ENCODE measurements at regions not wholly inside any gene's neighbourhood (a gene's known extent, or its start where the extent isn't known, plus 50 kb on each side); places are given as distances from the start of the nearest gene placed in this dataset.

DNA sequence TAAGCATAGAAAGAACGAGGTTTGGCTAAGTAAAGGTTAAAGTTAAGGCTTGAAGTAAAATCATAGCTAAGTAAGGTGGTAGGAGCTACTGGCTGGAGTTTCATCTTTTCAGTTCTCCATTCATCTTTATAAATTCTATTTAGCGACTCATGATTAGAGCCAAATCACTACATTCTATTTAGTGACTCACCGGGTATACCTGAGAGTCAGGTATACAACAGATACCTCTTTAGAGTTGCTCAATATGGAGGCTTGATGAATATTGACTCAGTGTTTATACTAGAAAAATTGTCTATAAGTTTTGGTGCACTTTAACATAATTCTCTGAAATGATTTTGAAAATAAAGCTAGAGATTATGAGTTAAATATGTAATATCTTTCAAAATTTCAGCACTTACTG lies 328.8 kb upstream of the GRM7 start:
- Histone ChIP-seq H3K27ac (ENCODE audit: insufficient read depth, low read length, poor library complexity, severe bottlenecking) (no peak overlapping the region), H3K27me3 (ENCODE audit: control insufficient read depth, insufficient read depth, low read length) (no peaks in the 10 kb centered on the region), H3K36me3 (ENCODE audit: control insufficient read depth, insufficient read depth, low read length) (no peaks in the 10 kb centered on the region), H3K9me3 (ENCODE audit: control insufficient read depth in 2 of 2, low read length in 2 of 2) (peaks cover 0 to 2% of the 10 kb centered on the region in 2 experiments), H3K4me1 (ENCODE audit: control insufficient read depth, insufficient read depth, low read length, poor library complexity, severe bottlenecking) (no peaks in the 10 kb centered on the region), H3K4me3 (ENCODE audit: low read depth, low read length) (no peak overlapping the region)
- H3K9me3 Mint-ChIP-seq: peaks cover 0 to 26% (median 4%) of the 10 kb centered on the region in 7 donors
- DNase-seq: no peak
- no peak overlapping the region for H3K27ac Mint-ChIP-seq
- H3K4me3 Mint-ChIP-seq: no peak overlapping the region
- H3K4me1 Mint-ChIP-seq: no peaks in the 10 kb centered on the region
- H3K36me3 Mint-ChIP-seq: no peaks in the 10 kb centered on the region
- no peak for ATAC-seq (ENCODE audit: low read depth in 2 of 2)
- no peaks in the 10 kb centered on the region for H3K27me3 Mint-ChIP-seq

DNA sequence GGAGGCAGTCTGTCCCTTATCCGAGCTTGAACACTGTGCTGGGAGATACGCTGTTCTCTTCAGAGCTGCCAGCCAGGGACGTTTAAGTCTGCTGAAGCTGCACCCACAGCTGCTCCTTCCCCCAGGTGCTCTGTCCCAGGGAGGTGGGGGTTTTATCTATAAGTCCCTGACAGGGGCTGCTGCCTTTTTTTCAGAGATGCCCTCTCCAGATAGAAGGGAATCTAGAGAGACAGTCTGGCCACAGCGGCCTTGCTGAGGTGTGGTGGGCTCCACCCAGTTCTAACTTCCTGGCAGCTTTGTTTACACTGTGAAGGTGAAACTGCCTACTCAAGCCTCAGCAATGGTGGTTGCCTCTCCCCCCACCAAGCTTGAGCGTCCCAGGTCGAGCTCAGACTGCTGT lies 319.9 kb upstream of the GRM7 start:
- Histone ChIP-seq H3K36me3 (ENCODE audit: control insufficient read depth, insufficient read depth, low read length) (no peaks in the 10 kb centered on the region), H3K9me3 (ENCODE audit: control insufficient read depth in 2 of 2, low read length in 2 of 2) (peaks cover 0 to 2% of the 10 kb centered on the region in 2 experiments), H3K27me3 (ENCODE audit: control insufficient read depth, insufficient read depth, low read length) (no peaks in the 10 kb centered on the region), H3K4me3 (ENCODE audit: low read depth, low read length) (no peak overlapping the region), H3K27ac (ENCODE audit: insufficient read depth, low read length, poor library complexity, severe bottlenecking) (no peak overlapping the region), H3K4me1 (ENCODE audit: control insufficient read depth, insufficient read depth, low read length, poor library complexity, severe bottlenecking) (no peaks in the 10 kb centered on the region)
- Mint-ChIP-seq H3K36me3 (no peaks in the 10 kb centered on the region), H3K4me3 (no peak overlapping the region), H3K9me3 (peaks cover 0 to 30% (median 11%) of the 10 kb centered on the region in 7 donors), H3K27me3 (no peaks in the 10 kb centered on the region), H3K27ac (no peak overlapping the region), H3K4me1 (peaks cover 0 to 4% (median 0%) of the 10 kb centered on the region in 4 donors)
- no peak for ATAC-seq (ENCODE audit: low read depth in 2 of 2)
- peak in 1 of 3 donors; percentile 1 for DNase-seq

GRCh38 chr3:6542795-6543194 lies 318.1 kb upstream of the GRM7 start:
- Histone ChIP-seq H3K36me3 (ENCODE audit: control insufficient read depth, insufficient read depth, low read length) (no peaks in the 10 kb centered on the region), H3K4me3 (ENCODE audit: low read depth, low read length) (no peak overlapping the region), H3K27me3 (ENCODE audit: control insufficient read depth, insufficient read depth, low read length) (no peaks in the 10 kb centered on the region), H3K27ac (ENCODE audit: insufficient read depth, low read length, poor library complexity, severe bottlenecking) (no peak overlapping the region), H3K9me3 (ENCODE audit: control insufficient read depth in 2 of 2, low read length in 2 of 2) (peaks cover 0 to 2% of the 10 kb centered on the region in 2 experiments), H3K4me1 (ENCODE audit: control insufficient read depth, insufficient read depth, low read length, poor library complexity, severe bottlenecking) (no peaks in the 10 kb centered on the region)
- DNase-seq (no peak), ATAC-seq (ENCODE audit: low read depth in 2 of 2) (no peak)
- Mint-ChIP-seq H3K27me3 (no peaks in the 10 kb centered on the region), H3K4me3 (no peak overlapping the region), H3K27ac (no peak overlapping the region), H3K36me3 (no peaks in the 10 kb centered on the region), H3K4me1 (peaks cover 0 to 4% (median 0%) of the 10 kb centered on the region in 4 donors), H3K9me3 (peaks cover 0 to 17% (median 9%) of the 10 kb centered on the region in 7 donors)

DNA sequence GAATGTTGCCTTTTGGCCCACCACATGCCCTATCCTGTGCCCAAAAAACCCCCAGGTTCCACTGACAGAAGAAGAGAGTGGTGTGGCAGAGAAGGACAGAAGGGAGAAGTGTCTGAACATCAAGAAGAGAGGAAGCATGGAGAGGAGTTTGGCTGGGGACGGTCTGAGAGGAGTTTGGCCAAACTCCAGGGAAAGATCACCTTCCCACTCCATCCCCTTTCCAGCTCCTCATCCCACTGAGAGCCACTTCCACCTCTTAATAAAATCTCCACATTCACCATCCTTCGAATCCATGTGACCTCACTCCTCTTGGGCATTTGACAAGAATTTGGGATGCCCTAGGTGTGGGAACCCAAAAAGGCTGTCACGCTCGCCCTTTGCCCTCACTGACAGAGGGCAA lies 311.6 kb upstream of the GRM7 start:
- Histone ChIP-seq H3K27me3 (ENCODE audit: control insufficient read depth, insufficient read depth, low read length) (no peaks in the 10 kb centered on the region), H3K9me3 (ENCODE audit: control insufficient read depth in 2 of 2, low read length in 2 of 2) (no peaks in the 10 kb centered on the region), H3K27ac (ENCODE audit: insufficient read depth, low read length, poor library complexity, severe bottlenecking) (no peak overlapping the region), H3K36me3 (ENCODE audit: control insufficient read depth, insufficient read depth, low read length) (no peaks in the 10 kb centered on the region), H3K4me1 (ENCODE audit: control insufficient read depth, insufficient read depth, low read length, poor library complexity, severe bottlenecking) (no peaks in the 10 kb centered on the region), H3K4me3 (ENCODE audit: low read depth, low read length) (no peak overlapping the region)
- H3K27ac Mint-ChIP-seq: no peak overlapping the region
- no peak for ATAC-seq (ENCODE audit: low read depth in 2 of 2)
- no peaks in the 10 kb centered on the region for H3K4me1 Mint-ChIP-seq
- no peak for DNase-seq
- H3K9me3 Mint-ChIP-seq: peaks cover 0 to 29% (median 5%) of the 10 kb centered on the region in 7 donors
- H3K27me3 Mint-ChIP-seq: no peaks in the 10 kb centered on the region
- H3K36me3 Mint-ChIP-seq: no peaks in the 10 kb centered on the region
- no peak overlapping the region for H3K4me3 Mint-ChIP-seq

- no peaks in the 10 kb centered on the region for H3K4me1 ChIP-seq (ENCODE audit: control insufficient read depth, insufficient read depth, low read length, poor library complexity, severe bottlenecking)
- Mint-ChIP-seq H3K36me3 (no peaks in the 10 kb centered on the region), H3K4me3 (no peak overlapping the region), H3K9me3 (peaks cover 0 to 37% (median 7%) of the 10 kb centered on the region in 7 donors), H3K4me1 (no peaks in the 10 kb centered on the region), H3K27ac (no peak overlapping the region), H3K27me3 (no peaks in the 10 kb centered on the region)
- no peaks in the 10 kb centered on the region for H3K27me3 ChIP-seq (ENCODE audit: control insufficient read depth, insufficient read depth, low read length)
- no peaks in the 10 kb centered on the region for H3K9me3 ChIP-seq (ENCODE audit: control insufficient read depth in 2 of 2, low read length in 2 of 2)
- ATAC-seq (ENCODE audit: low read depth in 2 of 2) (no peak), DNase-seq (no peak)
- no peaks in the 10 kb centered on the region for H3K36me3 ChIP-seq (ENCODE audit: control insufficient read depth, insufficient read depth, low read length)
- no peak overlapping the region for H3K4me3 ChIP-seq (ENCODE audit: low read depth, low read length)
- no peak overlapping the region for H3K27ac ChIP-seq (ENCODE audit: insufficient read depth, low read length, poor library complexity, severe bottlenecking)
Measured at GRCh38 chr3:6551165-6551564, 309.8 kb upstream of the GRM7 start.

DNA sequence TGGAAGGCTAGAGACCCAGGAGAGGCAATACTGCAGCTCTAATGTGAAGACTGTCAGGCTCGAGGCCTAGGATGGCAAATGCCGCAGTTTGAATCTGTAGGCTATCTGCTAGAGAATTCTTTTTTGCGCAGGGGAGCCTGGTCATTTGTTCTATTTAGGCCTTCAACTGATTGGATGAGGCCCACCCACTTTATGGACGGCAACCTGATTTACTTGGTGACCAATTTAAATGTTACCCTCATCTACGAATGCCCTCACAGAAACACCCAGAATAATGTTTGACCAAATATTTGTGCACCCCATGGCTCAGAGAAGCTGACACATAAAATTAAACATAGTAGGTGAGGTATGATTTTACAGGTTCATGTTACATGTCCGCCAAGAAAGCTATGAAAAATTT lies 300.7 kb upstream of the GRM7 start:
- no peak overlapping the region for H3K27ac ChIP-seq (ENCODE audit: insufficient read depth, low read length, poor library complexity, severe bottlenecking)
- peaks cover 0 to 12% of the 10 kb centered on the region in 2 experiments for H3K9me3 ChIP-seq (ENCODE audit: control insufficient read depth in 2 of 2, low read length in 2 of 2)
- no peaks in the 10 kb centered on the region for H3K4me1 ChIP-seq (ENCODE audit: control insufficient read depth, insufficient read depth, low read length, poor library complexity, severe bottlenecking)
- DNase-seq (no peak), ATAC-seq (ENCODE audit: low read depth in 2 of 2) (no peak)
- H3K27me3 ChIP-seq (ENCODE audit: control insufficient read depth, insufficient read depth, low read length): no peaks in the 10 kb centered on the region
- Mint-ChIP-seq H3K27me3 (peaks cover 4% of the 10 kb centered on the region), H3K4me3 (no peak overlapping the region), H3K4me1 (no peaks in the 10 kb centered on the region), H3K9me3 (peaks cover 4 to 13% (median 6%) of the 10 kb centered on the region in 7 donors), H3K27ac (no peak overlapping the region), H3K36me3 (no peaks in the 10 kb centered on the region)
- H3K4me3 ChIP-seq (ENCODE audit: low read depth, low read length): no peak overlapping the region
- no peaks in the 10 kb centered on the region for H3K36me3 ChIP-seq (ENCODE audit: control insufficient read depth, insufficient read depth, low read length)

GRCh38 chr3:6567241-6567640 lies 293.7 kb upstream of the GRM7 start:
- no peaks in the 10 kb centered on the region for H3K4me1 Mint-ChIP-seq
- no peak overlapping the region for H3K27ac Mint-ChIP-seq
- no peak overlapping the region for H3K4me3 Mint-ChIP-seq

DNA sequence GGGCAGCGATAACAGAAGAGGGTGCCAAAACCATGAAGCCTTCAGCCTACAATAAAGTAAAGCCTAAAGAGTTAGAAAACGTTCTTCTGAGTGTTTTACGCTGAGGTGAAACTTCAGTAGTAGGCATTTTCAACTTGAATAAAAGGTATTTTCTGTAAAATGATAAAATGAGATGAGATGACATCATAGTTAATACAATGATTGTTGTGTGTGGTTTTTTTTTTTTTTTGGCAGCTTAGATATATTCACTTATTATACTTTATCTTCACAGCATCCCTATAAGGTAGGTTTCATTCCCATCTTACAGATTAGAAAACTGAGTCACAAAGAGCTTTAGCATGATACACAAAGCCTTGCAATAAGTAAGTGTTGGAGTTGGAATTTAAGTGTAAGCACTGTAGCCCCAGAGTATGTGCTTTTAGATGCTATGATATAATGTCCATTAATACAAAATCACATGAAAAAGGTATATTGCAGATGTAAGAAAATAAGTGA lies 291.9 kb upstream of the GRM7 start:
- H3K27ac Mint-ChIP-seq: no peak overlapping the region
- Histone ChIP-seq H3K4me1 (ENCODE audit: control insufficient read depth, insufficient read depth, low read length, poor library complexity, severe bottlenecking) (no peaks in the 10 kb centered on the region), H3K36me3 (ENCODE audit: control insufficient read depth, insufficient read depth, low read length) (no peaks in the 10 kb centered on the region), H3K9me3 (ENCODE audit: control insufficient read depth in 2 of 2, low read length in 2 of 2) (peaks cover 1 to 4% of the 10 kb centered on the region in 2 experiments), H3K4me3 (ENCODE audit: low read depth, low read length) (no peak overlapping the region), H3K27me3 (ENCODE audit: control insufficient read depth, insufficient read depth, low read length) (no peaks in the 10 kb centered on the region), H3K27ac (ENCODE audit: insufficient read depth, low read length, poor library complexity, severe bottlenecking) (no peak overlapping the region)
- H3K4me1 Mint-ChIP-seq: no peaks in the 10 kb centered on the region
- H3K4me3 Mint-ChIP-seq: no peak overlapping the region
- peaks cover 0 to 23% (median 6%) of the 10 kb centered on the region in 7 donors for H3K9me3 Mint-ChIP-seq
- ATAC-seq (ENCODE audit: low read depth in 2 of 2) (no peak), DNase-seq (no peak)
- peaks cover 4% of the 10 kb centered on the region for H3K27me3 Mint-ChIP-seq
- no peaks in the 10 kb centered on the region for H3K36me3 Mint-ChIP-seq

More at GRCh38 chr3:6567241-6567640, 293.7 kb upstream of the GRM7 start:
- no peaks in the 10 kb centered on the region for H3K36me3 Mint-ChIP-seq
- Histone ChIP-seq H3K27ac (ENCODE audit: insufficient read depth, low read length, poor library complexity, severe bottlenecking) (no peak overlapping the region), H3K9me3 (ENCODE audit: control insufficient read depth in 2 of 2, low read length in 2 of 2) (peaks cover 1 to 6% of the 10 kb centered on the region in 2 experiments), H3K4me3 (ENCODE audit: low read depth, low read length) (no peak overlapping the region), H3K36me3 (ENCODE audit: control insufficient read depth, insufficient read depth, low read length) (no peaks in the 10 kb centered on the region), H3K4me1 (ENCODE audit: control insufficient read depth, insufficient read depth, low read length, poor library complexity, severe bottlenecking) (no peaks in the 10 kb centered on the region), H3K27me3 (ENCODE audit: control insufficient read depth, insufficient read depth, low read length) (no peaks in the 10 kb centered on the region)
- DNase-seq (no peak), ATAC-seq (ENCODE audit: low read depth in 2 of 2) (no peak)
- peaks cover 4% of the 10 kb centered on the region for H3K27me3 Mint-ChIP-seq
- H3K9me3 Mint-ChIP-seq: peaks cover 0 to 23% (median 6%) of the 10 kb centered on the region in 7 donors

Data from CD4-positive, CD25-positive, alpha-beta regulatory T cell (primary cell).